Nephron progenitor cell (in vitro differentiated cells): ENCODE measurements at regions not wholly inside any gene's neighbourhood (a gene's known extent, or its start where the extent isn't known, plus 50 kb on each side); places are given as distances from the start of the nearest gene placed in this dataset.
A peak's percentile ranks its signal among the peaks of the same experiment; 100 is the strongest.

Source experiments
- DNase-seq: peaks from one replicate; pipeline ENCODE4 v3.0.0; 2021
- H3K27ac Mint-ChIP-seq: 2 replicates; pipeline ENCODE4 v1.8.0; 2021; ENCODE audit warnings: mild to moderate bottlenecking, moderate library complexity, mixed read lengths
- H3K27me3 Mint-ChIP-seq: 2 replicates; pipeline ENCODE4 v1.8.0; 2021; ENCODE audit warnings: mild to moderate bottlenecking, low read depth, mixed read lengths; ENCODE audit not compliant: poor library complexity
- H3K36me3 Mint-ChIP-seq: 2 replicates; pipeline ENCODE4 v1.8.0; 2021; ENCODE audit warnings: low read depth, mixed read lengths
- H3K4me1 Mint-ChIP-seq: 2 replicates; pipeline ENCODE4 v1.8.0; 2021; ENCODE audit warnings: mixed read lengths
- H3K4me3 Mint-ChIP-seq: 2 replicates; pipeline ENCODE4 v1.8.0; 2021; ENCODE audit warnings: mild to moderate bottlenecking, moderate library complexity, mixed read lengths
- H3K9me3 Mint-ChIP-seq: 2 replicates; pipeline ENCODE4 v1.8.0; 2021; ENCODE audit warnings: mild to moderate bottlenecking, moderate library complexity, mixed read lengths
- CTCF ChIP-seq: fragments of 200-600 bp; sonication (generic); IDR thresholded peaks from 2 replicates; pipeline ENCODE4 v1.5.0; 2021; ENCODE audit warnings: antibody characterized with exemption

DNA sequence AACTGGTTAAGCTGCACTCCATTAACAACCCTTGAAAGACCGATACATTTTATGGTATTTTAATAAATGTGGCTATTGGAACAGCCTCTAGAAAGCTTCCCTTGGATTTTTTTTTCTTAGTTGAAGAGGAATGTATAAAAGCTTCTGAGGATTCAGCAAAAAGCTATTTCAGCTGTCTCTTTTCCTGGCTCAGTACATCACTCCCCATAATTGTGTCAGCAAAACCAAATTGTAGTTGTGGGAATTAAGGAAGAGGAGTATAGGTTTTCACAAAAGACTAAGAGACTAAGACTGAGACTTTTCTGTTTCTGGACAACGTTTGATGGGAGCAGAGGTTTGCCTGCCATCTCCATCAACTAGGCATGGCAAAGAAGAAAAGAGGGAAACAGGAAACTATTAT, 106.5 kb downstream of the C12orf50 start:
- Mint-ChIP-seq H3K27ac (no peak overlapping the region), H3K27me3 (no peaks in the 10 kb centered on the region), H3K9me3 (no peaks in the 10 kb centered on the region), H3K4me1 (peaks cover 14% of the 10 kb centered on the region), H3K4me3 (no peak overlapping the region), H3K36me3 (no peaks in the 10 kb centered on the region)
- DNase-seq = no peak
- TF ChIP-seq CTCF = no peak

- no peak overlapping the region for H3K4me3 Mint-ChIP-seq
- DNase-seq = no peak
- H3K4me1 Mint-ChIP-seq = peaks cover 14% of the 10 kb centered on the region
- peak overlapping the region; percentile 50 for H3K27ac Mint-ChIP-seq
- H3K27me3 Mint-ChIP-seq = no peaks in the 10 kb centered on the region
- no peak for TF ChIP-seq CTCF
- H3K36me3 Mint-ChIP-seq = no peaks in the 10 kb centered on the region
- H3K9me3 Mint-ChIP-seq = no peaks in the 10 kb centered on the region
These were observed 107.6 kb downstream of the C12orf50 start for GRCh38 chr12:87921621-87922020.

DNA sequence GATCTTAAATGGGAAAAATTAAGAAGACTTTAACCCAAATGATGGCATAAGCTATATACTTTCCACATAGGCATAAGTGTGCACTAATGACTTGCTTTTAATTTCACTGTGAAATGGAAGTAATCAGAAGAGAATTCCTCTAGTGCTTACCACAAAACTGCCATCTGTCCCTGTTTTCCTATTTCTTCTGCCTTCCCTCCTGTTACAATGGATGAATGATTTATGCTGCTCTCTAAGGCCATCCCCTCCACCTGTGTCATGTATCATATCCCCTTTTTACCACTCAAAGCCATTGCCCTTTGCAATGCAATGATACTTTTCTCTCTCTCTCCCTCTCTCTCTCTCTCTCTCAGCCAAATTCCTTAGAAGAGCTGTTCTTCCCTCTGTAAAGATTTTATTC, 109.1 kb downstream of the C12orf50 start:
- Mint-ChIP-seq H3K27me3 (no peaks in the 10 kb centered on the region), H3K27ac (no peak overlapping the region), H3K4me1 (peaks cover 14% of the 10 kb centered on the region), H3K36me3 (no peaks in the 10 kb centered on the region), H3K9me3 (peaks cover 5% of the 10 kb centered on the region), H3K4me3 (no peak overlapping the region)
- TF ChIP-seq CTCF = no peak
- DNase-seq = no peak

DNA sequence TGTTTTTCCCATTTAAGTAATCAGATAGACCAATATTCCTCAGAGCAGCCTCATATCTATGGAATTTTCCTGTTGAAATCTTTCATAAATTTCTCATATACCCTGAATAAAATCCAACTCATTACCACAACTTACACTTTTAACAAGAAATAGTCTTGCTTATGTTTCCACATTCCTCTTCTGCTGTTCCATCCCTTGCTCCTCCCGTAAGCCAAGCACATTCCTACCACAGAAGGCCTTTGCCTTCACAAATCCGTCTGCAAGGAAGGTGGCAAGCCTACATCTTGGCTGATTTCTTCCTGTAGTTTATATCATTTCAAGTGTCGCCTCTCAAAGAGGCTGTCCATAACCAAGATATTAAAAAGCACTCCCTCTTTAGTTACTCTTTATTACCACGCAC, 127.7 kb downstream of the C12orf50 start:
- no peaks in the 10 kb centered on the region for H3K36me3 Mint-ChIP-seq
- no peaks in the 10 kb centered on the region for H3K4me1 Mint-ChIP-seq
- TF ChIP-seq CTCF = no peak
- no peaks in the 10 kb centered on the region for H3K9me3 Mint-ChIP-seq
- H3K27me3 Mint-ChIP-seq = no peaks in the 10 kb centered on the region
- no peak for DNase-seq
- no peak overlapping the region for H3K4me3 Mint-ChIP-seq
- no peak overlapping the region for H3K27ac Mint-ChIP-seq

DNA sequence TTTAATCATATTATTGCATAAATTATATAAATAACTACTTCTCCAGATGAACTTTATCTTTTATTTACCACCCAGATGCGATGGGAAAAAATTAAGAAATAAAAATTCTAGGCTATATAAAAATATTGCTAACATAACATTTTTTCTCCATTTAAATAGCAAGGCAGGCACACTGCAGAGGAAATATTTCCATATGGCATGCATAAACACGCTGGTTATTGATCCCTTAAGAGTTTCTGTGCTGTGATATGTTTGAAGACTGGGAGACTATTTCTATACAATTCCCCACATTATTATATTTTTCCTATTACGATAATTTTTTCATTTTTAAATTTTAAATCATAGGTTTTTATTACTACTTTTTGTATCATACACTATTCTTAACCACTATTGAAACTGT, 131.5 kb downstream of the C12orf50 start:
- H3K9me3 Mint-ChIP-seq = peaks cover 8% of the 10 kb centered on the region
- H3K4me1 Mint-ChIP-seq = no peaks in the 10 kb centered on the region
- H3K4me3 Mint-ChIP-seq = no peak overlapping the region
- H3K36me3 Mint-ChIP-seq = no peaks in the 10 kb centered on the region
- H3K27me3 Mint-ChIP-seq = no peaks in the 10 kb centered on the region
- TF ChIP-seq CTCF = no peak
- DNase-seq = no peak
- no peak overlapping the region for H3K27ac Mint-ChIP-seq

DNA sequence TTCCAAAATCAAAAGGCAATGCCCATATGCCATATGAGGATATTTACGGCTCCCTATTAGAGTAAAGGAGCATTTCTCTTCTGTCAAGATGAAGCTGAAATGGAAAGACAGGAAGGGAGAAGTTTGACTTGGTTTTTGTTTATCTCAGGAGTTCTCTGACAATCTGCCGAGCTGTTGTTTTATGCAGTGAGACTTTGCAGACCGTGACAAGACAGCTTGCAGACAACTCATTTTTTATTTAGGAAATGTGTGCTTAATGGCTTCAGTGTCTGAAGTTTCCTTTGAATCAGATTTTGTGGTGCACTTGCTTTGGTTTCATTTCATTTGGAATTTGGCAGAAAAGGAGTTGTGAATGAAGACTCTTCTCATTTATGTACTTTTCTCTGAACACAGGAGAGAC, 145.4 kb downstream of the C12orf50 start:
- H3K36me3 Mint-ChIP-seq = no peaks in the 10 kb centered on the region
- H3K27me3 Mint-ChIP-seq = peaks cover 3% of the 10 kb centered on the region
- H3K9me3 Mint-ChIP-seq = no peaks in the 10 kb centered on the region
- TF ChIP-seq CTCF = no peak
- DNase-seq = no peak
- H3K4me3 Mint-ChIP-seq = no peak overlapping the region
- no peak overlapping the region for H3K27ac Mint-ChIP-seq
- H3K4me1 Mint-ChIP-seq = peaks cover 5% of the 10 kb centered on the region
